Transverse colon (tissue), 4 donors: ENCODE measurements at regions not wholly inside any gene's neighbourhood (a gene's known extent, or its start where the extent isn't known, plus 50 kb on each side); places are given as distances from the start of the nearest gene placed in this dataset.

Experiments used
- CTCF ChIP-seq, 5 experiments: fragments of 200-600 bp in 3 of 5; fragments of 450-650 bp in 2 of 5; sonication (generic) in 3 of 5; IDR thresholded peaks; 1 replicate in 2 of 5; 2 replicates in 3 of 5; pipeline ENCODE4 v1.5.1; 2016 to 2017; ENCODE audit warnings: antibody characterized with exemption in 5 of 5, inconsistent platforms in 3 of 5, mild to moderate bottlenecking in 2 of 5, moderate library complexity in 1 of 5
- EP300 ChIP-seq: sonication (generic); formaldehyde crosslinking; IDR thresholded peaks from one replicate; pipeline ENCODE4 v1.6.1; 2017; ENCODE audit warnings: antibody characterized with exemption, low read depth
- POLR2A ChIP-seq: fragments of 450-650 bp; IDR thresholded peaks from one replicate; pipeline ENCODE4 v1.6.1; 2016; ENCODE audit warnings: antibody characterized with exemption, mild to moderate bottlenecking, moderate library complexity
- POLR2AphosphoS5 ChIP-seq, 3 donors: sonication (generic); formaldehyde crosslinking; IDR thresholded peaks; one replicate each; pipeline ENCODE4 v1.6.1; 2016; ENCODE audit warnings: antibody characterized with exemption in 3 of 3

GRCh38 chr5:2166979-2167377 is 284.3 kb upstream of the IRX4 start:
- TF ChIP-seq CTCF (IDR thresholded peaks at IDR 0.05) (no peak), POLR2A (no peak), POLR2AphosphoS5 (IDR thresholded peaks at IDR 0.05) (no peak), EP300 (no peak)
